Type B pancreatic cell (in vitro differentiated cells): ENCODE measurements at regions not wholly inside any gene's neighbourhood (a gene's known extent, or its start where the extent isn't known, plus 50 kb on each side); places are given as distances from the start of the nearest gene placed in this dataset.

Source experiments
- DNase-seq: peaks from one replicate; pipeline ENCODE4 v3.0.0; 2021; ENCODE audit warnings: mixed read lengths; ENCODE audit not compliant: unreplicated experiment; ENCODE audit errors: extremely low spot score
- H3K27ac Mint-ChIP-seq: 2 replicates; pipeline ENCODE4 v1.8.0; 2021; ENCODE audit warnings: mild to moderate bottlenecking, mixed read lengths
- H3K27me3 Mint-ChIP-seq: 2 replicates; pipeline ENCODE4 v1.8.0; 2021; ENCODE audit warnings: mixed read lengths
- H3K36me3 Mint-ChIP-seq: 2 replicates; pipeline ENCODE4 v1.8.0; 2021; ENCODE audit warnings: mixed read lengths
- H3K4me1 Mint-ChIP-seq: one replicate; pipeline ENCODE4 v1.8.0; 2021; ENCODE audit warnings: mixed read lengths; ENCODE audit not compliant: unreplicated experiment
- H3K4me3 Mint-ChIP-seq: 2 replicates; pipeline ENCODE4 v1.8.0; 2021; ENCODE audit warnings: mild to moderate bottlenecking, mixed read lengths
- H3K9me3 Mint-ChIP-seq: 2 replicates; pipeline ENCODE4 v1.8.0; 2021; ENCODE audit warnings: mixed read lengths
- CTCF ChIP-seq: fragments of 200-600 bp; sonication (generic); conservative IDR thresholded peaks from 2 replicates; pipeline ENCODE4 v1.5.0; 2021; ENCODE audit warnings: antibody characterized with exemption, mild to moderate bottlenecking

- H3K9me3 Mint-ChIP-seq = no peaks in the 10 kb centered on the region
- H3K27me3 Mint-ChIP-seq = no peaks in the 10 kb centered on the region
- H3K4me3 Mint-ChIP-seq = no peak overlapping the region
- H3K36me3 Mint-ChIP-seq = peaks cover 3% of the 10 kb centered on the region
- TF ChIP-seq CTCF = no peak
- no peak overlapping the region for H3K27ac Mint-ChIP-seq
- peaks cover 21% of the 10 kb centered on the region for H3K4me1 Mint-ChIP-seq
- no peak for DNase-seq
Observed at GRCh38 chrX:10759141-10759799, 138.9 kb upstream of the MID1 start.

- Mint-ChIP-seq H3K4me1 (peaks cover 7% of the 10 kb centered on the region), H3K9me3 (no peaks in the 10 kb centered on the region), H3K4me3 (no peak overlapping the region), H3K27ac (peak overlapping the region; percentile 42), H3K36me3 (peaks cover 3% of the 10 kb centered on the region), H3K27me3 (no peaks in the 10 kb centered on the region)
- no peak for DNase-seq
- TF ChIP-seq CTCF = no peak
Observed at GRCh38 chrX:10761447-10761846, 141.1 kb upstream of the MID1 start.

- no peak for DNase-seq
- TF ChIP-seq CTCF = peak; percentile 69
- H3K9me3 Mint-ChIP-seq = no peaks in the 10 kb centered on the region
- peaks cover 8% of the 10 kb centered on the region for H3K4me1 Mint-ChIP-seq
- H3K36me3 Mint-ChIP-seq = no peaks in the 10 kb centered on the region
- peak overlapping the region; percentile 49 for H3K27ac Mint-ChIP-seq
- no peaks in the 10 kb centered on the region for H3K27me3 Mint-ChIP-seq
- peak overlapping the region; percentile 54 for H3K4me3 Mint-ChIP-seq
Observed at GRCh38 chrX:10769195-10769594, 148.8 kb upstream of the MID1 start.

GRCh38 chrX:10769696-10770619 is 149.6 kb upstream of the MID1 start:
- peak overlapping the region; percentile 54 for H3K4me3 Mint-ChIP-seq

DNA sequence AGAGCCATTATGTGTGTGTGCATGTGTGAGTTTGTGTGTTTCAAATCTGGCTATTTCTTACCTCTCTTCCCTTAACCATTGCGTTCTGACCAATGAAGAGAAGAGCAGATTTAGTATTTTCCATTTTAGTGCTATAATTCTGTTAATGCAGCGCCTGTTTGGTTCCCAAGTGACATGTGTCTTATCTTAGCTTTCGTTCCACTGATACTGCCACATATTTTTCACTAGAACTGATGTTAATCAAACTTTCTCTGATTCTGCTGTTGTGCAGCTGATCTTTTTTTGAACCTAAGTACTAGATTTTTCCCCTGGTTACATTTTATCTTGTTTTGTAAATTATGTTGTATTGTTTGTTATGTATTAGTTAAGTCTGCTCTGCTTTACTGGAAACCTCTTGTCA is 152.9 kb upstream of the MID1 start:
- no peak for TF ChIP-seq CTCF
- Mint-ChIP-seq H3K4me1 (peaks cover 14% of the 10 kb centered on the region), H3K27me3 (no peaks in the 10 kb centered on the region), H3K36me3 (peaks cover 1% of the 10 kb centered on the region), H3K27ac (no peak overlapping the region), H3K9me3 (peaks cover 1% of the 10 kb centered on the region), H3K4me3 (no peak overlapping the region)
- DNase-seq = no peak

More at GRCh38 chrX:10769696-10770619, 149.6 kb upstream of the MID1 start:
- DNase-seq = no peak
- peaks cover 10% of the 10 kb centered on the region for H3K4me1 Mint-ChIP-seq
- TF ChIP-seq CTCF = no peak
- no peaks in the 10 kb centered on the region for H3K36me3 Mint-ChIP-seq
- peak overlapping the region; percentile 49 for H3K27ac Mint-ChIP-seq
- no peaks in the 10 kb centered on the region for H3K27me3 Mint-ChIP-seq
- no peaks in the 10 kb centered on the region for H3K9me3 Mint-ChIP-seq
